ENCODE measurements at regions not wholly inside any gene's neighbourhood (a gene's known extent, or its start where the extent isn't known, plus 50 kb on each side); places are given as distances from the start of the nearest gene placed in this dataset.

DNA sequence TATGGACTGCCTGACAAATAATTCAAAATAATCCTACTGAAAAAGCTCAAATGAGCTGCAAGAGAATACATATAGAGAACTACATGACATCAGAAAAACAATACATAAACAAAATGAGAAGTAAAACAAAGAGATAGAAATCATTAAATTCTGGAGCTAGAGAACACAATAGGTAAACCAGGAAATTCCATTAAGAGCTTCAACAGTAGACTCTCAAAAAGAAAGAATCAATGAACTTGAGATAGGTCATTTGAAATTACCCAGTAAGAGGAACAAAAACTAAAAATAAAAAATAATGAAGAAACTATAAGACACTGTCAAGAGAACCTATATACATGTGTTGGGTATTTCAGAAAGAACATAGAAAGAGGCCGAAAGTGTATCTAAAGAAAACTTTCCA lies 186.3 kb downstream of the PTN start:
- 50% methylated on average over 1 of the region's 1 CpG for WGBS (ENCODE audit: insufficient coverage, low coverage, low lambda C conversion rate, missing lambda C conversion rate)
- intact Hi-C loops (cut with DNase I) = no loop called here
- no peaks in the 10 kb centered on the region for H3K9me3 ChIP-seq
- H3K27ac ChIP-seq = no peak overlapping the region
- H3K27me3 ChIP-seq = no peaks in the 10 kb centered on the region
- no peak for ATAC-seq
- no peaks in the 10 kb centered on the region for H3K36me3 ChIP-seq
- TF ChIP-seq POLR2A (IDR thresholded peaks at IDR 0.05) = no peak
- TF ChIP-seq, protein P1, sequence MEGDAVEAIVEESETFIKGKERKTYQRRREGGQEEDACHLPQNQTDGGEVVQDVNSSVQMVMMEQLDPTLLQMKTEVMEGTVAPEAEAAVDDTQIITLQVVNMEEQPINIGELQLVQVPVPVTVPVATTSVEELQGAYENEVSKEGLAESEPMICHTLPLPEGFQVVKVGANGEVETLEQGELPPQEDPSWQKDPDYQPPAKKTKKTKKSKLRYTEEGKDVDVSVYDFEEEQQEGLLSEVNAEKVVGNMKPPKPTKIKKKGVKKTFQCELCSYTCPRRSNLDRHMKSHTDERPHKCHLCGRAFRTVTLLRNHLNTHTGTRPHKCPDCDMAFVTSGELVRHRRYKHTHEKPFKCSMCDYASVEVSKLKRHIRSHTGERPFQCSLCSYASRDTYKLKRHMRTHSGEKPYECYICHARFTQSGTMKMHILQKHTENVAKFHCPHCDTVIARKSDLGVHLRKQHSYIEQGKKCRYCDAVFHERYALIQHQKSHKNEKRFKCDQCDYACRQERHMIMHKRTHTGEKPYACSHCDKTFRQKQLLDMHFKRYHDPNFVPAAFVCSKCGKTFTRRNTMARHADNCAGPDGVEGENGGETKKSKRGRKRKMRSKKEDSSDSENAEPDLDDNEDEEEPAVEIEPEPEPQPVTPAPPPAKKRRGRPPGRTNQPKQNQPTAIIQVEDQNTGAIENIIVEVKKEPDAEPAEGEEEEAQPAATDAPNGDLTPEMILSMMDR (IDR thresholded peaks at IDR 0.05) = no peak
- DNase-seq = no peak
- no peaks in the 10 kb centered on the region for H3K4me1 ChIP-seq
- no peak overlapping the region for H3K4me3 ChIP-seq

DNA sequence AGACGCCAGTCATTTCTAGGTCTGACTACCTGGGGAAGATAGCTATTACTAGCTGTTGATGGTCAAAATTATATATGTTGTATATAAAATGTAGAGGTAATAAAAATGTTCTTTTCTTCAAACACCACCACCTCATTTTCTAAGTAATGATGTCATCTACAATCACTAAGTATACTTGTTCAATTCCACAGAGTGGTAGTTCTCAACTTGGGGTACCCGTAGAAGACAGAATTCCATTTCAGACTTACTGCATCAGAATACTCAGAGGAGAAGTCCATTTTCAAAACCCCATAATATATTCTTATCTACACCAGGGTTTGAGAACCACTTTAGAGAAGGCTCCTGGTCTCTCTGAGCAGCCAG lies 191.9 kb downstream of the PTN start:
- H3K9me3 ChIP-seq = no peaks in the 10 kb centered on the region
- no peak for TF ChIP-seq POLR2A (IDR thresholded peaks at IDR 0.05)
- TF ChIP-seq, protein P1 (IDR thresholded peaks at IDR 0.05) = no peak
- no peaks in the 10 kb centered on the region for H3K36me3 ChIP-seq
- H3K4me3 ChIP-seq = no peak overlapping the region
- no peak overlapping the region for H3K27ac ChIP-seq
- intact Hi-C loops (cut with DNase I) = no loop called here
- DNase-seq = no peak
- H3K27me3 ChIP-seq = no peaks in the 10 kb centered on the region
- H3K4me1 ChIP-seq = no peaks in the 10 kb centered on the region
- ATAC-seq = no peak
- WGBS (ENCODE audit: insufficient coverage, low coverage, low lambda C conversion rate, missing lambda C conversion rate) = 58% methylated on average over 2 of the region's 2 CpGs

- H3K36me3 ChIP-seq = no peaks in the 10 kb centered on the region
- no peaks in the 10 kb centered on the region for H3K4me1 ChIP-seq
- H3K9me3 ChIP-seq = no peaks in the 10 kb centered on the region
- TF ChIP-seq, protein P1 (IDR thresholded peaks at IDR 0.05) = no peak
- TF ChIP-seq POLR2A (IDR thresholded peaks at IDR 0.05) = no peak
- H3K27me3 ChIP-seq = no peaks in the 10 kb centered on the region
- no peak for ATAC-seq
- 31% methylated on average over 4 of the region's 5 CpGs for WGBS (ENCODE audit: insufficient coverage, low coverage, low lambda C conversion rate, missing lambda C conversion rate)
- DNase-seq = no peak
- no peak overlapping the region for H3K4me3 ChIP-seq
- no peak overlapping the region for H3K27ac ChIP-seq
- intact Hi-C loops (cut with DNase I) = no loop called here
Observed at GRCh38 chr7:137151041-137151689, 192.4 kb downstream of the PTN start.

- Histone ChIP-seq H3K27ac (no peak overlapping the region), H3K4me3 (no peak overlapping the region), H3K4me1 (no peaks in the 10 kb centered on the region), H3K9me3 (no peaks in the 10 kb centered on the region), H3K27me3 (no peaks in the 10 kb centered on the region), H3K36me3 (no peaks in the 10 kb centered on the region)
- ATAC-seq (no peak), DNase-seq (no peak)
- no peak for TF ChIP-seq POLR2A (IDR thresholded peaks at IDR 0.05)
- TF ChIP-seq, protein P1 (IDR thresholded peaks at IDR 0.05) = no peak
- intact Hi-C loops (cut with DNase I) = no loop called here
- 51% methylated on average over 3 of the region's 3 CpGs for WGBS (ENCODE audit: insufficient coverage, low coverage, low lambda C conversion rate, missing lambda C conversion rate)
Observed at GRCh38 chr7:137147338-137147720, 196.2 kb downstream of the PTN start.
